GM18508 (cell line): ENCODE measurements at regions not wholly inside any gene's neighbourhood (a gene's known extent, or its start where the extent isn't known, plus 50 kb on each side); places are given as distances from the start of the nearest gene placed in this dataset.
A peak's percentile ranks its signal among the peaks of the same experiment; 100 is the strongest.
"Not testable (repeated sequence)": the region's sequence is repeated elsewhere in the genome, so short reads cannot be mapped to it uniquely, and the experiment has no call there.

Source experiments
- ATAC-seq: cut with Tn5 transposase; IDR thresholded peaks from one replicate; pipeline ENCODE4 v1.9.1; 2021; ENCODE audit warnings: moderate number of reproducible peaks; ENCODE audit not compliant: insufficient read depth, unreplicated experiment

DNA sequence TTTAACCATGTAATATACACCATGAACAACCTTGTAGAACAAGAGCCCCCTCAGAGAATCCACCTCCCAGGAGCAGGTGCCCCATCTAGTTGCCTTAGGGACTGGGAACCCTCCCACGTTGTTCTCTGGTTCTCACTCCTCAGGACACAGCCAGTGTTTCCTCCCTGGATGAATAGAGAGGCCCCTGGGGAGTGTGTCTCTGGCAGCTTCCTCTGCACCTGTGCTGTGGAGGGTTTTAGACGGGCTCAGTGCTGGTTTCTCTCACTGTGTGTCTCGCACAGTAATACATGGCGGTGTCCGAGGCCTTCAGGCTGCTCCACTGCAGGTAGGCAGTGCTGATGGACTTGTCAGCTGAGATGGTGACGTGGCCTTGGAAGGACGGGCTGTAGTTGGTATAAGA, 581.3 kb downstream of the TMEM121 start:
- ATAC-seq = no peak

- ATAC-seq = no peak
Observed at GRCh38 chr14:106109337-106109736, 583.0 kb downstream of the TMEM121 start.

GRCh38 chr14:106115401-106115800, 589.0 kb downstream of the TMEM121 start:
- no peak for ATAC-seq

- not testable (repeated sequence) for ATAC-seq
Observed at GRCh38 chr14:106116339-106116930, 590.1 kb downstream of the TMEM121 start.

DNA sequence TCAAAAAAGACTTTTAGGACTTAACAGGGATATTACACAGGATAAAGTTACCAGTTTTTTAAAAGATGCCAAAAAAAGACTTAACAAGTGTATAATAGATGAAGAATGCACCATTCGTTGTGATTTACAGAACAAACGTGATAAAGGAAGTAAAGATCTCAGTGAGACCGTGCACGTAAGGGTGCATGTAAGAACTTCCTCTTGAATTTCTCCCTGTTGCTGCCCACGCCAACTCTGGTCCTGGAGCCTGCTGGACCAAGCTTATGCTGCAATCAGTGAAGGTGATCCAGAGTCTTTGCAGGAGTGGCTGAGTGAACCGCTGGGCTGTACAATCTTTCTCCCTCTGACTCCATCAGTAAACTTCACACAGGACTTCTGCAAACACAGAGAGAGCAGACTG, 593.7 kb downstream of the TMEM121 start:
- ATAC-seq = no peak

GRCh38 chr14:106129274-106129673, 602.9 kb downstream of the TMEM121 start:
- ATAC-seq = no peak

DNA sequence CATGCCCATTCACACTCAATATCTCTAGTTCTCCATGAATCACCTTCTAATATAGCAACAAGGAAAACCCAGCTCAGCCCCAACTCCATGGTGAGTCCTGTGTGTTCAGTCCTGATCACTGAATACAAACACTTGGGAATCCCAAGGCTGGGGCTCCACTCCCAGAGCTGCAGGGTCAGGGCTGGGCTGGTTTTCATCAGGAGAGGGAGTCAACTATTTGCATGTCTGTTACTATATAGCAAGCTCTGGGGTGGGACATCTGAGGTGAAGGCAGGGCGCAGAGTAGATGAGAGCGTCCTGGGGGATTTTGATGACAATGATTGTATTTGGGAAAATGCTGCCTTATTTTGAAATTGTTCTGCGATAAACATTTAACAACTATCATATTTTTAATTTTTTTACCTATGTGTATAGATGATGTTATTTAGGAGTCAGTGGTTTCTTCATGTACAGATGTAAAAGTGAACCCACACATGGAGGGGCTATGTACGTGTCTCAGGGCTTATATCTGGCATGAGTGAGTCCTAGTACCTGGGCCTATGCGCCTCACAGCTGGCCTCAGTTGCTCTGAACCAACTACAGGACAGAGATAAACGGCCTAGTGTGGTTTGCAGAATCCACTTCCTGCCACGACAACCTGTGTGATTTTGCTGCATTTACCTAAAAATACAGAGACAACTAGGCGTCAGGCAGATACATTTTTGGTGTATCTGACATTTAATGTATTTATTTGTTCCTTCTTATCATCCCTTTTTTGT, 603.7 kb downstream of the TMEM121 start:
- ATAC-seq = not testable (repeated sequence)

GRCh38 chr14:106133126-106133525, 606.7 kb downstream of the TMEM121 start:
- not testable (repeated sequence) for ATAC-seq

DNA sequence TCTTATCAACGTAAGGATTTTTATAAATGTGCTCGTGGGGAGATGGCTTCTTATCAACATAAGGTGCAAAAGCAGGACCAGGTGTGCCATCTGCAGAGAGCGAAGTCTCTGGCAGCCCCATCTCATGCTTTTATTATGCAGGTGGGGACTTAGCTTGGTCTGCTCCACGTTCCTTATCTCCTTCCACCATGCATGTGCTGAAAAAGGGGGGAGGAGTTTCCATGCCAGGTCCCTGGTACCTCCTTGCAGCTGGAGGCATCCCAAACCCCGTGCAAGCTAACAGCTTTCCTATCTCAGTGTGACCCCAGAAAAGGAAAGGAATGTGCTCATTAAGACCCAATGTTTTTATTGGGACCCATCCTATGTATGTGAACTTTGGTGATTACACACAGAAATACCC, 608.5 kb downstream of the TMEM121 start:
- no peak for ATAC-seq

GRCh38 chr14:106141242-106142220, 615.1 kb downstream of the TMEM121 start:
- no peak for ATAC-seq

- ATAC-seq = not testable (repeated sequence)
Observed at GRCh38 chr14:106145731-106146130, 619.3 kb downstream of the TMEM121 start.

- ATAC-seq = not testable (repeated sequence)
Observed at GRCh38 chr14:106153362-106153955, 627.1 kb downstream of the TMEM121 start.

GRCh38 chr14:106163316-106163715, 636.9 kb downstream of the TMEM121 start:
- no peak for ATAC-seq

GRCh38 chr14:106163812-106164211, 637.4 kb downstream of the TMEM121 start:
- ATAC-seq = not testable (repeated sequence)

DNA sequence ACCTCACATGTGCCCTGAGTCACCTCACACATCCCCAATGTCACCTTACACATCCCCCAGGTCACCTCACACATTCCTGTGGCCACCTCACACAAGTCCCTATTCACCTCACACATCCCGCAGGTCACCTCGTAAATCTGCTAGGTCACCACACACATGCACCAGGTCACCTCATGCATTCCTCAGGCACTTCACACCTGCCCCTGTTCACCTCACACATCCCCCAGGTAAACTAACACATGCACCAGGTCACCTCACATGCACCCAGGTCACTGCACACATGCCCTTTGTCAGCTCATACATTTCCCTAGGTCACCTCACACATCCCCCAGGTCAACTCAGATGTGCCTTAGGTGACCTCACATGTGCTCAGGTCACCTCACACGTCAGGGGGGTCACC, 639.8 kb downstream of the TMEM121 start:
- ATAC-seq = no peak

- no peak for ATAC-seq
Observed at GRCh38 chr14:106166650-106167204, 640.3 kb downstream of the TMEM121 start.

GRCh38 chr14:106170163-106170658, 643.8 kb downstream of the TMEM121 start:
- ATAC-seq = not testable (repeated sequence)

DNA sequence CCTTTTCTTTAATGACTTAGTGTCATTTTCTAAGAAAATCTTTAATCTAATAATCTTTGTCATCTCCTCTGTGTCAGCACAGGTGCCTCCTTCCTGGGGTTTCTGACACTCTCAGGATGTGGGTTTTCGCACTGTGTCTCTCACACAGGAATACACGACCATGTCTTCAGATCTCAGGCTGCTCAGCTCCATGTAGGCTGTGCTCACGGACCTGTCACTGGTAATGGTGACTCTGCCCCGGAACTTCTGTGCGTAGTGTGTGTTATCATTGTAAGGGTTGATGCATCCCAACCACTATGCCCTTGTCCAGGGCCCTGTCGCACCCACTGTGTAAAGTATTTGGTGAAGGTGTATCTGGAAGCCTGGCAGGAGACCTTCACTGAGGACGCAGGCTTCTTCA, 647.8 kb downstream of the TMEM121 start:
- ATAC-seq = no peak

- ATAC-seq = peak; percentile 50
Observed at GRCh38 chr14:106177266-106178246, 651.2 kb downstream of the TMEM121 start.
